ENCODE measurements at regions not wholly inside any gene's neighbourhood (a gene's known extent, or its start where the extent isn't known, plus 50 kb on each side); places are given as distances from the start of the nearest gene placed in this dataset.

- CTCF ChIA-PET (ENCODE audit: low intra/inter-chr PET ratio, low total read pairs) = no interaction called here
These were observed 383.4 kb upstream of the CDH2 start for GRCh38 chr18:28560331-28560730.

GRCh38 chr18:28559511-28559910 is 382.6 kb upstream of the CDH2 start:
- DNase-seq (ENCODE audit: low spot score) = no peak
- no TSS peak for BruUV-seq (replicated peaks)
- in situ Hi-C loops (cut with HindIII; ENCODE audit: extremely low pct_ligation_motif_present, low pct_unique_long_range_greater_than_20kb) = no loop called here
- Histone ChIP-seq H3K9me3 (ENCODE audit: low read length) (no peaks in the 10 kb centered on the region), H3K27ac (ENCODE audit: extremely low read length, insufficient read depth, low read length) (no peak overlapping the region), H3K79me2 (ENCODE audit: insufficient read depth, low read length) (no peaks in the 10 kb centered on the region), H3K4me2 (ENCODE audit: low read depth, low read length) (no peak overlapping the region), H3K27me3 (ENCODE audit: control insufficient read depth in 1 of 2, insufficient read depth in 2 of 2, low read length in 2 of 2) (no peaks in the 10 kb centered on the region), H4K20me1 (ENCODE audit: insufficient read depth, low read length) (no peaks in the 10 kb centered on the region), H3K4me3 (replicated peaks in 1 of 3; ENCODE audit: insufficient read depth in 1 of 3, low read depth in 2 of 3, low read length in 3 of 3) (no peak overlapping the region), H3K4me1 (ENCODE audit: insufficient read depth, low read length) (no peaks in the 10 kb centered on the region), H3K9ac (ENCODE audit: insufficient read depth, low read depth, low read length) (no peak overlapping the region), H2AFZ (ENCODE audit: low read length) (no peak overlapping the region), H3K36me3 (replicated peaks in 1 of 2; ENCODE audit: control insufficient read depth in 1 of 2, insufficient read depth in 2 of 2, low read length in 2 of 2) (no peaks in the 10 kb centered on the region)
- CTCF ChIA-PET (ENCODE audit: low intra/inter-chr PET ratio, low total read pairs) = no interaction called here
- FAIRE-seq = no peak
- POLR2A ChIA-PET = no interaction called here
- no peak for ATAC-seq
- 0% methylated on average over 1 of the region's 1 CpG for whole genome bisulfite sequencing (ENCODE audit: low lambda C conversion rate)
- intact Hi-C loops (cut with micrococcal nuclease; ENCODE audit: unreplicated experiment) = no loop called here
- no peak for TF ChIP-seq ZNF354B (CRISPR knock-in tag; IDR thresholded peaks at IDR 0.05)
- no peak for TF ChIP-seq NONO (IDR thresholded peaks at IDR 0.05)
- no peak for TF ChIP-seq NONO (CRISPR knock-in tag; conservative IDR thresholded peaks at IDR 0.05)
- no peak for TF ChIP-seq ZNF646 (CRISPR knock-in tag; IDR thresholded peaks at IDR 0.05)
- TF ChIP-seq ZBTB26 (CRISPR knock-in tag; IDR thresholded peaks at IDR 0.05; ENCODE audit: borderline replicate concordance) = no peak
- no peak for TF ChIP-seq ZNF644 (CRISPR knock-in tag; IDR thresholded peaks at IDR 0.05; ENCODE audit: low read depth)
- no peak for TF ChIP-seq ZNF749 (CRISPR knock-in tag; IDR thresholded peaks at IDR 0.05; ENCODE audit: borderline replicate concordance)
- no peak for TF ChIP-seq MIXL1 (CRISPR knock-in tag; IDR thresholded peaks at IDR 0.05)

More at GRCh38 chr18:28560331-28560730, 383.4 kb upstream of the CDH2 start:
- Histone ChIP-seq H3K27me3 (ENCODE audit: control insufficient read depth in 1 of 2, insufficient read depth in 2 of 2, low read length in 2 of 2) (no peaks in the 10 kb centered on the region), H3K4me1 (ENCODE audit: insufficient read depth, low read length) (no peaks in the 10 kb centered on the region), H3K36me3 (replicated peaks in 1 of 2; ENCODE audit: control insufficient read depth in 1 of 2, insufficient read depth in 2 of 2, low read length in 2 of 2) (no peaks in the 10 kb centered on the region), H4K20me1 (ENCODE audit: insufficient read depth, low read length) (no peaks in the 10 kb centered on the region), H3K27ac (ENCODE audit: extremely low read length, insufficient read depth, low read length) (no peak overlapping the region), H3K4me3 (replicated peaks in 1 of 3; ENCODE audit: insufficient read depth in 1 of 3, low read depth in 2 of 3, low read length in 3 of 3) (no peak overlapping the region), H3K9me3 (ENCODE audit: low read length) (no peaks in the 10 kb centered on the region), H3K79me2 (ENCODE audit: insufficient read depth, low read length) (no peaks in the 10 kb centered on the region), H3K9ac (ENCODE audit: insufficient read depth, low read depth, low read length) (no peak overlapping the region), H3K4me2 (ENCODE audit: low read depth, low read length) (no peak overlapping the region), H2AFZ (ENCODE audit: low read length) (no peak overlapping the region)
- in situ Hi-C loops (cut with HindIII; ENCODE audit: extremely low pct_ligation_motif_present, low pct_unique_long_range_greater_than_20kb) (no loop called here), intact Hi-C loops (cut with micrococcal nuclease; ENCODE audit: unreplicated experiment) (no loop called here)
- no peak for FAIRE-seq
- no TSS peak for BruUV-seq (replicated peaks)
- no peak for ATAC-seq
- POLR2A ChIA-PET = no interaction called here
- DNase-seq (ENCODE audit: low spot score) = no peak
- TF ChIP-seq ZNF768 (CRISPR knock-in tag; IDR thresholded peaks at IDR 0.05) = no peak
- no peak for TF ChIP-seq ZNF597 (CRISPR knock-in tag; IDR thresholded peaks at IDR 0.05)
- no peak for TF ChIP-seq ZFP36 (IDR thresholded peaks at IDR 0.05; ENCODE audit: borderline replicate concordance, low read depth, low read length, partially characterized antibody)
- no peak for TF ChIP-seq CHCHD3 (CRISPR knock-in tag; IDR thresholded peaks at IDR 0.05)
